Sigmoid colon (tissue), 4 donors: ENCODE measurements at regions not wholly inside any gene's neighbourhood (a gene's known extent, or its start where the extent isn't known, plus 50 kb on each side); places are given as distances from the start of the nearest gene placed in this dataset.

Experiments
- EP300 ChIP-seq, 4 donors: sonication (generic); formaldehyde crosslinking; IDR thresholded peaks; one replicate each; pipeline ENCODE4 v1.6.1; 2017; ENCODE audit warnings: antibody characterized with exemption in 4 of 4
- POLR2A ChIP-seq, 2 donors: fragments of 450-650 bp; IDR thresholded peaks; one replicate each; pipeline ENCODE4 v1.6.1; 2016; ENCODE audit warnings: antibody characterized with exemption in 2 of 2, mild to moderate bottlenecking in 2 of 2, moderate library complexity in 2 of 2
- POLR2AphosphoS5 ChIP-seq, 4 donors: sonication (generic); formaldehyde crosslinking; IDR thresholded peaks; one replicate each; pipeline ENCODE4 v1.6.1; 2017; ENCODE audit warnings: antibody characterized with exemption in 4 of 4
- TF ChIP-seq, protein P1 (sequence below), 4 experiments: fragments of 450-650 bp in 3 of 4; fragments of 200-600 bp in 1 of 4; IDR thresholded peaks; one replicate each; pipeline ENCODE4 v1.5.1; 2016 to 2019; ENCODE audit warnings: antibody characterized with exemption in 4 of 4, mild to moderate bottlenecking in 3 of 4, moderate library complexity in 2 of 4

- no peak for TF ChIP-seq POLR2A (IDR thresholded peaks at IDR 0.05)
- TF ChIP-seq EP300 (IDR thresholded peaks at IDR 0.05): no peak
- TF ChIP-seq, protein P1, sequence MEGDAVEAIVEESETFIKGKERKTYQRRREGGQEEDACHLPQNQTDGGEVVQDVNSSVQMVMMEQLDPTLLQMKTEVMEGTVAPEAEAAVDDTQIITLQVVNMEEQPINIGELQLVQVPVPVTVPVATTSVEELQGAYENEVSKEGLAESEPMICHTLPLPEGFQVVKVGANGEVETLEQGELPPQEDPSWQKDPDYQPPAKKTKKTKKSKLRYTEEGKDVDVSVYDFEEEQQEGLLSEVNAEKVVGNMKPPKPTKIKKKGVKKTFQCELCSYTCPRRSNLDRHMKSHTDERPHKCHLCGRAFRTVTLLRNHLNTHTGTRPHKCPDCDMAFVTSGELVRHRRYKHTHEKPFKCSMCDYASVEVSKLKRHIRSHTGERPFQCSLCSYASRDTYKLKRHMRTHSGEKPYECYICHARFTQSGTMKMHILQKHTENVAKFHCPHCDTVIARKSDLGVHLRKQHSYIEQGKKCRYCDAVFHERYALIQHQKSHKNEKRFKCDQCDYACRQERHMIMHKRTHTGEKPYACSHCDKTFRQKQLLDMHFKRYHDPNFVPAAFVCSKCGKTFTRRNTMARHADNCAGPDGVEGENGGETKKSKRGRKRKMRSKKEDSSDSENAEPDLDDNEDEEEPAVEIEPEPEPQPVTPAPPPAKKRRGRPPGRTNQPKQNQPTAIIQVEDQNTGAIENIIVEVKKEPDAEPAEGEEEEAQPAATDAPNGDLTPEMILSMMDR (IDR thresholded peaks at IDR 0.05): no peak
- TF ChIP-seq POLR2AphosphoS5 (IDR thresholded peaks at IDR 0.05): no peak
These were observed 152.7 kb upstream of the SHH start for GRCh38 chr7:155965010-155965409.
